GM23338 (cell line): ENCODE measurements at regions not wholly inside any gene's neighbourhood (a gene's known extent, or its start where the extent isn't known, plus 50 kb on each side); places are given as distances from the start of the nearest gene placed in this dataset.

Experiments
- ATAC-seq: fragments of 200-7000 bp; cut with Tn5 transposase; 3 replicates; pipeline ENCODE4 v1.9.1; 2020
- DNase-seq: peaks from one replicate; pipeline ENCODE4 v3.0.0-alpha.2; 2015; ENCODE audit warnings: low spot score
- H2AFZ ChIP-seq: fragments of 200-600 bp; sonication (generic); 2 replicates; pipeline ENCODE4 v1.8.0; 2016; ENCODE audit warnings: antibody characterized with exemption, mild to moderate bottlenecking, moderate library complexity
- H3F3A ChIP-seq: fragments of 200-600 bp; sonication (generic); replicated peaks from 2 replicates; pipeline ENCODE4 v1.8.0; 2017; ENCODE audit warnings: antibody characterized with exemption, mixed run types, low read depth
- H3K27ac ChIP-seq: fragments of 200-600 bp; sonication (generic); 2 replicates; pipeline ENCODE4 v1.6.1; 2016; ENCODE audit warnings: low read depth
- H3K27me3 ChIP-seq: fragments of 200-600 bp; sonication (generic); 2 replicates; pipeline ENCODE4 v1.8.0; 2016; ENCODE audit warnings: mild to moderate bottlenecking, mixed run types, moderate library complexity; ENCODE audit not compliant: insufficient read depth
- H3K36me3 ChIP-seq: fragments of 200-600 bp; sonication (generic); 2 replicates; pipeline ENCODE4 v1.8.0; 2016; ENCODE audit warnings: mild to moderate bottlenecking; ENCODE audit not compliant: insufficient read depth
- H3K4me1 ChIP-seq: fragments of 200-600 bp; sonication (generic); 2 replicates; pipeline ENCODE4 v1.8.0; 2016; ENCODE audit warnings: mild to moderate bottlenecking, moderate library complexity; ENCODE audit not compliant: insufficient read depth
- H3K4me2 ChIP-seq: fragments of 200-600 bp; sonication (generic); 2 replicates; pipeline ENCODE4 v1.7.1; 2017; ENCODE audit warnings: mixed run types
- H3K4me3 ChIP-seq: fragments of 200-600 bp; sonication (generic); 2 replicates; pipeline ENCODE4 v1.6.1; 2016; ENCODE audit warnings: mixed run types
- H3K79me2 ChIP-seq: fragments of 200-600 bp; sonication (generic); replicated peaks from 2 replicates; pipeline ENCODE4 v1.8.0; 2017; ENCODE audit warnings: mild to moderate bottlenecking; ENCODE audit not compliant: insufficient read depth
- H3K9me2 ChIP-seq: fragments of 200-600 bp; sonication (generic); 2 replicates; pipeline ENCODE4 v1.8.0; 2017; ENCODE audit not compliant: insufficient read depth
- H4K20me1 ChIP-seq: fragments of 200-600 bp; sonication (generic); replicated peaks from 2 replicates; pipeline ENCODE4 v1.8.0; 2017; ENCODE audit warnings: mild to moderate bottlenecking; ENCODE audit not compliant: insufficient read depth
- H3K27ac Mint-ChIP-seq: 2 replicates; pipeline ENCODE4 v1.8.0; 2020; ENCODE audit warnings: inconsistent platforms, mild to moderate bottlenecking, moderate library complexity, mixed read lengths
- H3K27me3 Mint-ChIP-seq: 3 replicates; pipeline ENCODE4 v1.8.0; 2022; ENCODE audit warnings: low read depth, mild to moderate bottlenecking, moderate library complexity, mixed read lengths, inconsistent platforms; ENCODE audit not compliant: insufficient read depth, poor library complexity
- H3K36me3 Mint-ChIP-seq: 3 replicates; pipeline ENCODE4 v1.8.0; 2021; ENCODE audit warnings: low read depth, mild to moderate bottlenecking, inconsistent platforms, moderate library complexity, mixed read lengths
- H3K4me1 Mint-ChIP-seq: 3 replicates; pipeline ENCODE4 v1.8.0; 2020; ENCODE audit warnings: mild to moderate bottlenecking, inconsistent platforms, mixed read lengths
- H3K4me3 Mint-ChIP-seq: 3 replicates; pipeline ENCODE4 v1.8.0; 2021; ENCODE audit warnings: moderate library complexity, mild to moderate bottlenecking, inconsistent platforms, mixed read lengths
- H3K9me3 Mint-ChIP-seq: 3 replicates; pipeline ENCODE4 v1.8.0; 2020; ENCODE audit warnings: moderate library complexity, mild to moderate bottlenecking, inconsistent platforms, mixed read lengths
- CREB1 ChIP-seq: fragments of 250-450 bp; sonication (Bioruptor Pico); IDR thresholded peaks from 2 replicates; pipeline ENCODE4 v1.5.0; 2020; ENCODE audit warnings: low read depth, mild to moderate bottlenecking, moderate library complexity
- CTCF ChIP-seq, 2 experiments: fragments of 200-600 bp in 1 of 2; sonication (generic) in 1 of 2; conservative IDR thresholded peaks; 2 replicates each; pipeline versions ENCODE4 v1.5.1 to v1.6.1; 2016 to 2017; ENCODE audit warnings: antibody characterized with exemption in 2 of 2, low read depth in 2 of 2, mild to moderate bottlenecking in 2 of 2, moderate library complexity in 1 of 2
- EZH2 ChIP-seq: fragments of 200-600 bp; sonication (generic); IDR thresholded peaks from one replicate; pipeline ENCODE4 v1.8.0; 2017; ENCODE audit warnings: antibody characterized with exemption, mild to moderate bottlenecking, low read depth; ENCODE audit not compliant: unreplicated experiment
- EZH2phosphoT487 ChIP-seq: fragments of 200-600 bp; sonication (generic); IDR thresholded peaks from one replicate; pipeline ENCODE4 v1.8.1; 2018; ENCODE audit warnings: antibody characterized with exemption; ENCODE audit not compliant: unreplicated experiment
- JUNB ChIP-seq: IDR thresholded peaks from one replicate; pipeline ENCODE4 v1.6.1; 2016; ENCODE audit warnings: antibody characterized with exemption; ENCODE audit not compliant: unreplicated experiment
- NANOG ChIP-seq: IDR thresholded peaks from 2 replicates; pipeline ENCODE4 v1.6.1; 2016; ENCODE audit warnings: antibody characterized with exemption, borderline replicate concordance
- REST ChIP-seq: IDR thresholded peaks from one replicate; pipeline ENCODE4 v1.6.1; 2018; ENCODE audit warnings: antibody characterized with exemption; ENCODE audit not compliant: unreplicated experiment
- STAT1 ChIP-seq: IDR thresholded peaks from one replicate; pipeline ENCODE4 v1.6.1; 2016; ENCODE audit warnings: antibody characterized with exemption; ENCODE audit not compliant: unreplicated experiment
- ZNF114 ChIP-seq: fragments of 250-450 bp; sonication (Bioruptor Pico); IDR thresholded peaks from 2 replicates; pipeline ENCODE4 v1.5.0; 2020; ENCODE audit warnings: mild to moderate bottlenecking, moderate library complexity
- ZNF331 ChIP-seq: fragments of 250-450 bp; sonication (Bioruptor Pico); IDR thresholded peaks from 2 replicates; pipeline ENCODE4 v1.5.0; 2020; ENCODE audit warnings: low read depth, mild to moderate bottlenecking, moderate library complexity
- TF ChIP-seq, protein P1 (sequence below): fragments of 250-450 bp; sonication (Bioruptor Pico); IDR thresholded peaks from 2 replicates; pipeline ENCODE4 v1.5.0; 2020; ENCODE audit warnings: mild to moderate bottlenecking, moderate library complexity

GRCh38 chr13:56173346-56173745 lies 967.4 kb upstream of the PRR20A start:
- H3K9me3 Mint-ChIP-seq = no peaks in the 10 kb centered on the region
- no peak for DNase-seq
- H3K27me3 Mint-ChIP-seq = no peaks in the 10 kb centered on the region
- ATAC-seq = no peak
- Histone ChIP-seq H2AFZ (no peak overlapping the region), H3K4me3 (no peak overlapping the region), H3K4me2 (no peak overlapping the region), H3K79me2 (no peaks in the 10 kb centered on the region), H4K20me1 (no peaks in the 10 kb centered on the region), H3K27ac (no peak overlapping the region), H3K36me3 (no peaks in the 10 kb centered on the region), H3K4me1 (no peaks in the 10 kb centered on the region), H3K27me3 (no peaks in the 10 kb centered on the region), H3F3A (no peaks in the 10 kb centered on the region), H3K9me2 (no peaks in the 10 kb centered on the region)
- no peak overlapping the region for H3K27ac Mint-ChIP-seq
- H3K4me1 Mint-ChIP-seq = peaks cover 3% of the 10 kb centered on the region; the same call in 1 of the 3 replicates
- H3K36me3 Mint-ChIP-seq = no peaks in the 10 kb centered on the region; the same call in 2 of the 3 replicates
- TF ChIP-seq REST (no peak), EZH2 (no peak), NANOG (no peak), ZNF114 (no peak), JUNB (no peak), CREB1 (no peak)
- H3K4me3 Mint-ChIP-seq = no peak overlapping the region

- TF ChIP-seq CTCF (conservative IDR thresholded peaks at IDR 0.05; ENCODE audit: low read depth in 2 of 2) (no peak), ZNF331 (CRISPR knock-in tag) (no peak), STAT1 (no peak), EZH2 (no peak), JUNB (no peak), CREB1 (no peak), NANOG (no peak), EZH2phosphoT487 (no peak), ZNF114 (no peak)
- TF ChIP-seq, protein P1, sequence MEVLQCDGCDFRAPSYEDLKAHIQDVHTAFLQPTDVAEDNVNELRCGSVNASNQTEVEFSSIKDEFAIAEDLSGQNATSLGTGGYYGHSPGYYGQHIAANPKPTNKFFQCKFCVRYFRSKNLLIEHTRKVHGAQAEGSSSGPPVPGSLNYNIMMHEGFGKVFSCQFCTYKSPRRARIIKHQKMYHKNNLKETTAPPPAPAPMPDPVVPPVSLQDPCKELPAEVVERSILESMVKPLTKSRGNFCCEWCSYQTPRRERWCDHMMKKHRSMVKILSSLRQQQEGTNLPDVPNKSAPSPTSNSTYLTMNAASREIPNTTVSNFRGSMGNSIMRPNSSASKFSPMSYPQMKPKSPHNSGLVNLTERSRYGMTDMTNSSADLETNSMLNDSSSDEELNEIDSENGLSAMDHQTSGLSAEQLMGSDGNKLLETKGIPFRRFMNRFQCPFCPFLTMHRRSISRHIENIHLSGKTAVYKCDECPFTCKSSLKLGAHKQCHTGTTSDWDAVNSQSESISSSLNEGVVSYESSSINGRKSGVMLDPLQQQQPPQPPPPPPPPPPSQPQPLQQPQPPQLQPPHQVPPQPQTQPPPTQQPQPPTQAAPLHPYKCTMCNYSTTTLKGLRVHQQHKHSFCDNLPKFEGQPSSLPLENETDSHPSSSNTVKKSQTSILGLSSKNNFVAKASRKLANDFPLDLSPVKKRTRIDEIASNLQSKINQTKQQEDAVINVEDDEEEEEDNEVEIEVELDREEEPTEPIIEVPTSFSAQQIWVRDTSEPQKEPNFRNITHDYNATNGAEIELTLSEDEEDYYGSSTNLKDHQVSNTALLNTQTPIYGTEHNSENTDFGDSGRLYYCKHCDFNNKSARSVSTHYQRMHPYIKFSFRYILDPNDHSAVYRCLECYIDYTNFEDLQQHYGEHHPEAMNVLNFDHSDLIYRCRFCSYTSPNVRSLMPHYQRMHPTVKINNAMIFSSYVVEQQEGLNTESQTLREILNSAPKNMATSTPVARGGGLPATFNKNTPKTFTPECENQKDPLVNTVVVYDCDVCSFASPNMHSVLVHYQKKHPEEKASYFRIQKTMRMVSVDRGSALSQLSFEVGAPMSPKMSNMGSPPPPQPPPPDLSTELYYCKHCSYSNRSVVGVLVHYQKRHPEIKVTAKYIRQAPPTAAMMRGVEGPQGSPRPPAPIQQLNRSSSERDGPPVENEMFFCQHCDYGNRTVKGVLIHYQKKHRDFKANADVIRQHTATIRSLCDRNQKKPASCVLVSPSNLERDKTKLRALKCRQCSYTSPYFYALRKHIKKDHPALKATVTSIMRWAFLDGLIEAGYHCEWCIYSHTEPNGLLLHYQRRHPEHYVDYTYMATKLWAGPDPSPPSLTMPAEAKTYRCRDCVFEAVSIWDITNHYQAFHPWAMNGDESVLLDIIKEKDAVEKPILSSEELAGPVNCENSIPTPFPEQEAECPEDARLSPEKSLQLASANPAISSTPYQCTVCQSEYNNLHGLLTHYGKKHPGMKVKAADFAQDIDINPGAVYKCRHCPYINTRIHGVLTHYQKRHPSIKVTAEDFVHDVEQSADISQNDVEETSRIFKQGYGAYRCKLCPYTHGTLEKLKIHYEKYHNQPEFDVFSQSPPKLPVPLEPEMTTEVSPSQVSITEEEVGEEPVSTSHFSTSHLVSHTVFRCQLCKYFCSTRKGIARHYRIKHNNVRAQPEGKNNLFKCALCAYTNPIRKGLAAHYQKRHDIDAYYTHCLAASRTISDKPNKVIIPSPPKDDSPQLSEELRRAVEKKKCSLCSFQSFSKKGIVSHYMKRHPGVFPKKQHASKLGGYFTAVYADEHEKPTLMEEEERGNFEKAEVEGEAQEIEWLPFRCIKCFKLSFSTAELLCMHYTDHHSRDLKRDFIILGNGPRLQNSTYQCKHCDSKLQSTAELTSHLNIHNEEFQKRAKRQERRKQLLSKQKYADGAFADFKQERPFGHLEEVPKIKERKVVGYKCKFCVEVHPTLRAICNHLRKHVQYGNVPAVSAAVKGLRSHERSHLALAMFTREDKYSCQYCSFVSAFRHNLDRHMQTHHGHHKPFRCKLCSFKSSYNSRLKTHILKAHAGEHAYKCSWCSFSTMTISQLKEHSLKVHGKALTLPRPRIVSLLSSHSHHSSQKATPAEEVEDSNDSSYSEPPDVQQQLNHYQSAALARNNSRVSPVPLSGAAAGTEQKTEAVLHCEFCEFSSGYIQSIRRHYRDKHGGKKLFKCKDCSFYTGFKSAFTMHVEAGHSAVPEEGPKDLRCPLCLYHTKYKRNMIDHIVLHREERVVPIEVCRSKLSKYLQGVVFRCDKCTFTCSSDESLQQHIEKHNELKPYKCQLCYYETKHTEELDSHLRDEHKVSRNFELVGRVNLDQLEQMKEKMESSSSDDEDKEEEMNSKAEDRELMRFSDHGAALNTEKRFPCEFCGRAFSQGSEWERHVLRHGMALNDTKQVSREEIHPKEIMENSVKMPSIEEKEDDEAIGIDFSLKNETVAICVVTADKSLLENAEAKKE (CRISPR knock-in tag) = no peak
- H3K4me1 ChIP-seq = no peaks in the 10 kb centered on the region
- peaks cover 2% of the 10 kb centered on the region; the same call in 2 of the 3 replicates for H3K9me3 Mint-ChIP-seq
- H2AFZ ChIP-seq = no peak overlapping the region
- H3F3A ChIP-seq = no peaks in the 10 kb centered on the region
- H4K20me1 ChIP-seq = no peaks in the 10 kb centered on the region
- H3K27me3 Mint-ChIP-seq = no peaks in the 10 kb centered on the region
- no peak overlapping the region for H3K27ac Mint-ChIP-seq
- H3K4me2 ChIP-seq = no peak overlapping the region
- peaks cover under 1% of the 10 kb centered on the region; the same call in 1 of the 3 replicates for H3K36me3 Mint-ChIP-seq
- H3K36me3 ChIP-seq = 0 out of 2 replicates have a peak, but pooled peaks cover 6% of the 10 kb centered on the region
- H3K4me3 Mint-ChIP-seq = no peak overlapping the region
- H3K4me1 Mint-ChIP-seq = no peaks in the 10 kb centered on the region
- ATAC-seq (no peak), DNase-seq (no peak)
- H3K27ac ChIP-seq = no peak overlapping the region
- no peaks in the 10 kb centered on the region for H3K79me2 ChIP-seq
- peaks cover 11% of the 10 kb centered on the region for H3K9me2 ChIP-seq
- no peak overlapping the region for H3K4me3 ChIP-seq
- no peaks in the 10 kb centered on the region for H3K27me3 ChIP-seq
These were observed 958.1 kb upstream of the PRR20A start for GRCh38 chr13:56182598-56182997.
